ENCODE measurements at regions not wholly inside any gene's neighbourhood (a gene's known extent, or its start where the extent isn't known, plus 50 kb on each side); places are given as distances from the start of the nearest gene placed in this dataset.

DNA sequence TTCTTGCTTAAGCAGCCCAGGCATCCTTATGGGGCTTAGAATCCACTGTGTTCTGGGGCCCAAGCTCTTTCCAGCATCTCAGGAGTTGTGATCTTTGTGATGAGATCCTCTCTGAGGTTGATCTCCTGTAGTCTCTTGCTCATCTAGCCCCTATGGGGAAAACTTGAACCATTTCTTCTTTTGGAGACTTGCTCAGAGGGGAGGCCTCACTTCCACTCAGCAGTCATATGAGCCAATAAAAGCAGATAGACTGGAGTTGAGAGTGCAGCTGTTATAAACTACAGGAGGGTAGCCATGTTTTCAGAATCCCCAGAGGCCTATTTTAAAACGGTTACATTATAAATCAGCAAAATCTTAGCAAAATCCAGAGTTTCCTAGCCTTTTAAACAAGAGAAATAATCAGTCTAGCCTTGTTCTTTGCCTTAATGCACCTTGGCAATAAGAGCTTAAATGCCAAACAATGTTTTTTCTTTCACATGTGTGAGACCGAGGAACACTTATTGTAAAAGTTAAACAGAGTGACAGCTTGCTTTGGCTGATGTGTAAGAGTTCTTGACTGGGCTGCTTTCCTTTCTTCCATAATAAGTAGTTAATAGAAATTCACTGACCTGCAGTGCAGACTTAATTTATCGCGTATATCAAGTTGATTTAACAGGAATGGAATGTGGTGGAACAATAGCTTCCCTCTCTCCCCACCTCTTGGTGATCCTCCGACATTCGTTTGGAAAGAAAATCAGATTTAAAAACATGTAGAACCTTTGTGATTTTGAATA, 168.3 kb downstream of the NEDD1 start:
- TF ChIP-seq, protein P1, sequence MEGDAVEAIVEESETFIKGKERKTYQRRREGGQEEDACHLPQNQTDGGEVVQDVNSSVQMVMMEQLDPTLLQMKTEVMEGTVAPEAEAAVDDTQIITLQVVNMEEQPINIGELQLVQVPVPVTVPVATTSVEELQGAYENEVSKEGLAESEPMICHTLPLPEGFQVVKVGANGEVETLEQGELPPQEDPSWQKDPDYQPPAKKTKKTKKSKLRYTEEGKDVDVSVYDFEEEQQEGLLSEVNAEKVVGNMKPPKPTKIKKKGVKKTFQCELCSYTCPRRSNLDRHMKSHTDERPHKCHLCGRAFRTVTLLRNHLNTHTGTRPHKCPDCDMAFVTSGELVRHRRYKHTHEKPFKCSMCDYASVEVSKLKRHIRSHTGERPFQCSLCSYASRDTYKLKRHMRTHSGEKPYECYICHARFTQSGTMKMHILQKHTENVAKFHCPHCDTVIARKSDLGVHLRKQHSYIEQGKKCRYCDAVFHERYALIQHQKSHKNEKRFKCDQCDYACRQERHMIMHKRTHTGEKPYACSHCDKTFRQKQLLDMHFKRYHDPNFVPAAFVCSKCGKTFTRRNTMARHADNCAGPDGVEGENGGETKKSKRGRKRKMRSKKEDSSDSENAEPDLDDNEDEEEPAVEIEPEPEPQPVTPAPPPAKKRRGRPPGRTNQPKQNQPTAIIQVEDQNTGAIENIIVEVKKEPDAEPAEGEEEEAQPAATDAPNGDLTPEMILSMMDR (IDR thresholded peaks at IDR 0.05) = no peak
- TF ChIP-seq, protein P2, sequence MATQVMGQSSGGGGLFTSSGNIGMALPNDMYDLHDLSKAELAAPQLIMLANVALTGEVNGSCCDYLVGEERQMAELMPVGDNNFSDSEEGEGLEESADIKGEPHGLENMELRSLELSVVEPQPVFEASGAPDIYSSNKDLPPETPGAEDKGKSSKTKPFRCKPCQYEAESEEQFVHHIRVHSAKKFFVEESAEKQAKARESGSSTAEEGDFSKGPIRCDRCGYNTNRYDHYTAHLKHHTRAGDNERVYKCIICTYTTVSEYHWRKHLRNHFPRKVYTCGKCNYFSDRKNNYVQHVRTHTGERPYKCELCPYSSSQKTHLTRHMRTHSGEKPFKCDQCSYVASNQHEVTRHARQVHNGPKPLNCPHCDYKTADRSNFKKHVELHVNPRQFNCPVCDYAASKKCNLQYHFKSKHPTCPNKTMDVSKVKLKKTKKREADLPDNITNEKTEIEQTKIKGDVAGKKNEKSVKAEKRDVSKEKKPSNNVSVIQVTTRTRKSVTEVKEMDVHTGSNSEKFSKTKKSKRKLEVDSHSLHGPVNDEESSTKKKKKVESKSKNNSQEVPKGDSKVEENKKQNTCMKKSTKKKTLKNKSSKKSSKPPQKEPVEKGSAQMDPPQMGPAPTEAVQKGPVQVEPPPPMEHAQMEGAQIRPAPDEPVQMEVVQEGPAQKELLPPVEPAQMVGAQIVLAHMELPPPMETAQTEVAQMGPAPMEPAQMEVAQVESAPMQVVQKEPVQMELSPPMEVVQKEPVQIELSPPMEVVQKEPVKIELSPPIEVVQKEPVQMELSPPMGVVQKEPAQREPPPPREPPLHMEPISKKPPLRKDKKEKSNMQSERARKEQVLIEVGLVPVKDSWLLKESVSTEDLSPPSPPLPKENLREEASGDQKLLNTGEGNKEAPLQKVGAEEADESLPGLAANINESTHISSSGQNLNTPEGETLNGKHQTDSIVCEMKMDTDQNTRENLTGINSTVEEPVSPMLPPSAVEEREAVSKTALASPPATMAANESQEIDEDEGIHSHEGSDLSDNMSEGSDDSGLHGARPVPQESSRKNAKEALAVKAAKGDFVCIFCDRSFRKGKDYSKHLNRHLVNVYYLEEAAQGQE (IDR thresholded peaks at IDR 0.05; ENCODE audit: insufficient read depth in 1 of 2, low read depth in 2 of 2, low read length in 1 of 2) = no peak
- no peak for TF ChIP-seq POLR2AphosphoS5 (IDR thresholded peaks at IDR 0.05; ENCODE audit: low read depth, low read length)

All from Panc1 (cell line).